ENCODE measurements at regions not wholly inside any gene's neighbourhood (a gene's known extent, or its start where the extent isn't known, plus 50 kb on each side); places are given as distances from the start of the nearest gene placed in this dataset.

DNA sequence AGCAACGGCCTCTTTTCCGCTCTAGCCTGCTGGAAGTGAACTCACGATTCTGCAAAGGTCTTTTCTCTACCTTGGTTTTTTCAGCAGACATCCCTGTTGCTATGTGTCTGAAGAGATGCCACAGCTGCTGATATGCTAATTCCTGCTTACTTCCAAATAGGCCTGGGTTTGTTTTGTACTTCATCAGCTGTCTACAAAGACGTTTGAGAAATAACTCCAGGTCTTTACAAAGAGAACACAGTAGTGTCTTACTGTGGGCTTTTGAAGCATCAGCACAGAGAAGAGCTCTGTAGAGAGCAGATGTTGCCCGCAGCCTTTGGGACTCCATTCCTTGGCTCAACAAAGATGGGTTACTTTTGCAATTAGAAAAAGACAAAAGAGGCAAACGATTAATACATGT is 1366.5 kb downstream of the AACS start:
- Histone ChIP-seq H3K9me3 (ENCODE audit: control extremely low read depth in 1 of 3, control insufficient read depth in 2 of 3, insufficient read depth in 1 of 3, low read length in 2 of 3) (no peaks in the 10 kb centered on the region), H4K20me1 (ENCODE audit: control insufficient read depth, insufficient read depth, low read length, poor library complexity, severe bottlenecking) (no peaks in the 10 kb centered on the region), H3K4me3 (ENCODE audit: control extremely low read depth in 1 of 5, extremely low read depth in 1 of 5, insufficient read depth in 1 of 5, low read depth in 2 of 5, low read length in 4 of 5) (no peak overlapping the region), H3K27ac (ENCODE audit: low read length in 2 of 2) (no peak overlapping the region), H3K9ac (ENCODE audit: low read length) (no peak overlapping the region), H3K36me3 (replicated peaks in 1 of 2; ENCODE audit: control extremely low read depth in 1 of 2, control insufficient read depth in 1 of 2, extremely low read depth in 1 of 2, insufficient read depth in 2 of 2, low read length in 1 of 2) (no peaks in the 10 kb centered on the region), H2AFZ (ENCODE audit: insufficient read depth, low read depth, low read length, poor library complexity, severe bottlenecking) (no peak overlapping the region), H3K79me2 (ENCODE audit: control insufficient read depth, insufficient read depth, low read length) (no peaks in the 10 kb centered on the region), H3K27me3 (replicated peaks in 1 of 4; ENCODE audit: control extremely low read depth in 1 of 4, control insufficient read depth in 3 of 4, insufficient read depth in 4 of 4, low read length in 3 of 4) (no peaks in the 10 kb centered on the region), H3K4me2 (replicated peaks; ENCODE audit: low read depth, low read length, poor library complexity, severe bottlenecking) (no peak overlapping the region), H3K4me1 (ENCODE audit: control insufficient read depth in 2 of 2, insufficient read depth in 2 of 2, low read length in 2 of 2) (no peaks in the 10 kb centered on the region)
- POLR2A ChIA-PET, result no interaction called here
- intact Hi-C loops (cut with micrococcal nuclease), result no loop called here
- DNase-seq, result no peak
- H3K9me3 Mint-ChIP-seq (ENCODE audit: insufficient read depth), result peaks cover 11% of the 10 kb centered on the region
- TF ChIP-seq CTCF (IDR thresholded peaks at IDR 0.05) (no peak), EZH2 (IDR thresholded peaks at IDR 0.05; ENCODE audit: borderline replicate concordance, insufficient read depth, low read depth, low read length, poor library complexity, severe bottlenecking) (no peak)
- H3K27ac Mint-ChIP-seq, result no peak overlapping the region
- H3K27me3 Mint-ChIP-seq, result no peaks in the 10 kb centered on the region
- no peaks in the 10 kb centered on the region for H3K4me1 Mint-ChIP-seq
- 83% methylated on average over 1 of the region's 6 CpGs for WGBS (ENCODE audit: insufficient coverage)
- ATAC-seq (ENCODE audit: low read depth), result no peak
- CTCF ChIA-PET, result no interaction called here
- H3K4me3 Mint-ChIP-seq, result no peak overlapping the region

DNA sequence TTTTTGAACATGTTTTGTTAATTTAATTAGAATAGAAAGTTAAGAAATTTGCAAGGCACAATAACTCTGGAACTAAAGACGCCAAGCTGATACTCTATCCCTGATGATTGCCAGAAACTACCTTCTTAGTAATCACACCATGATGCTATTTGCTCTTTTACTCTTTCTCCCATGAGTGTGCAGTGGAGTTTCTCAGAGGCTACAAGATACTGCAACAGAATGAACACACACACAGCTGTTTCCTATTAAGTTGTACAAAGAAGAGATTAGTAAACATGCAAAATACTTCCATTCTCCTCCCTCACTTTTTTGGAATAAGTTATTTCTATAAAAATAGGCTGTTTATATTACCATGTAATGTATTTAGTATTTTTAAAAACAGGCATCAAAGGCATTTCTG is 1367.5 kb downstream of the AACS start:
- Histone ChIP-seq H3K4me3 (ENCODE audit: control extremely low read depth in 1 of 5, extremely low read depth in 1 of 5, insufficient read depth in 1 of 5, low read depth in 2 of 5, low read length in 4 of 5) (no peak overlapping the region), H3K9ac (ENCODE audit: low read length) (no peak overlapping the region), H3K9me3 (ENCODE audit: control extremely low read depth in 1 of 3, control insufficient read depth in 2 of 3, insufficient read depth in 1 of 3, low read length in 2 of 3) (no peaks in the 10 kb centered on the region), H2AFZ (ENCODE audit: insufficient read depth, low read depth, low read length, poor library complexity, severe bottlenecking) (no peak overlapping the region), H4K20me1 (ENCODE audit: control insufficient read depth, insufficient read depth, low read length, poor library complexity, severe bottlenecking) (no peaks in the 10 kb centered on the region), H3K4me1 (ENCODE audit: control insufficient read depth in 2 of 2, insufficient read depth in 2 of 2, low read length in 2 of 2) (no peaks in the 10 kb centered on the region), H3K27me3 (replicated peaks in 1 of 4; ENCODE audit: control extremely low read depth in 1 of 4, control insufficient read depth in 3 of 4, insufficient read depth in 4 of 4, low read length in 3 of 4) (no peaks in the 10 kb centered on the region), H3K36me3 (replicated peaks in 1 of 2; ENCODE audit: control extremely low read depth in 1 of 2, control insufficient read depth in 1 of 2, extremely low read depth in 1 of 2, insufficient read depth in 2 of 2, low read length in 1 of 2) (no peaks in the 10 kb centered on the region), H3K79me2 (ENCODE audit: control insufficient read depth, insufficient read depth, low read length) (no peaks in the 10 kb centered on the region), H3K4me2 (replicated peaks; ENCODE audit: low read depth, low read length, poor library complexity, severe bottlenecking) (no peak overlapping the region), H3K27ac (ENCODE audit: low read length in 2 of 2) (no peak overlapping the region)
- no peak for ATAC-seq (ENCODE audit: low read depth)
- H3K4me1 Mint-ChIP-seq, result no peaks in the 10 kb centered on the region
- H3K4me3 Mint-ChIP-seq, result no peak overlapping the region
- no peak for DNase-seq
- H3K9me3 Mint-ChIP-seq (ENCODE audit: insufficient read depth), result peaks cover 7% of the 10 kb centered on the region
- ChIA-PET POLR2A (no interaction called here), CTCF (no interaction called here)
- no peak for TF ChIP-seq EZH2 (IDR thresholded peaks at IDR 0.05; ENCODE audit: borderline replicate concordance, insufficient read depth, low read depth, low read length, poor library complexity, severe bottlenecking)
- no peak for TF ChIP-seq CTCF (IDR thresholded peaks at IDR 0.05)
- H3K27me3 Mint-ChIP-seq, result no peaks in the 10 kb centered on the region
- no peak overlapping the region for H3K27ac Mint-ChIP-seq
- WGBS (ENCODE audit: insufficient coverage), result no CpG with 5 or more reads among the region's 1 CpG
- intact Hi-C loops (cut with micrococcal nuclease), result no loop called here

Data from B cell (primary cell).